ENCODE measurements at regions not wholly inside any gene's neighbourhood (a gene's known extent, or its start where the extent isn't known, plus 50 kb on each side); places are given as distances from the start of the nearest gene placed in this dataset.
"Not testable (repeated sequence)": the region's sequence is repeated elsewhere in the genome, so short reads cannot be mapped to it uniquely, and the experiment has no call there.

- H3K36me3 ChIP-seq (replicated peaks in 1 of 2; ENCODE audit: control extremely low read depth in 1 of 2, control insufficient read depth in 1 of 2, extremely low read depth in 1 of 2, insufficient read depth in 2 of 2, low read length in 1 of 2) = no peaks in the 10 kb centered on the region
- CTCF ChIA-PET = no interaction called here
- H3K27ac ChIP-seq (ENCODE audit: low read length in 2 of 2) = no peak overlapping the region
- H3K9ac ChIP-seq (ENCODE audit: low read length) = no peak overlapping the region
- Mint-ChIP-seq H3K4me3 (no peak overlapping the region), H3K27ac (no peak overlapping the region), H3K27me3 (no peaks in the 10 kb centered on the region), H3K4me1 (no peaks in the 10 kb centered on the region), H3K9me3 (ENCODE audit: insufficient read depth) (peaks cover 8% of the 10 kb centered on the region)
- H3K4me1 ChIP-seq (ENCODE audit: control insufficient read depth in 2 of 2, insufficient read depth in 2 of 2, low read length in 2 of 2) = no peaks in the 10 kb centered on the region
- H3K27me3 ChIP-seq (replicated peaks in 1 of 4; ENCODE audit: control extremely low read depth in 1 of 4, control insufficient read depth in 3 of 4, insufficient read depth in 4 of 4, low read length in 3 of 4) = no peaks in the 10 kb centered on the region
- POLR2A ChIA-PET = no interaction called here
- no peak overlapping the region for H3K4me3 ChIP-seq (ENCODE audit: control extremely low read depth in 1 of 5, extremely low read depth in 1 of 5, insufficient read depth in 1 of 5, low read depth in 2 of 5, low read length in 4 of 5)
- no peaks in the 10 kb centered on the region for H4K20me1 ChIP-seq (ENCODE audit: control insufficient read depth, insufficient read depth, low read length, poor library complexity, severe bottlenecking)
- H3K4me2 ChIP-seq (replicated peaks; ENCODE audit: low read depth, low read length, poor library complexity, severe bottlenecking) = no peak overlapping the region
- no peaks in the 10 kb centered on the region for H3K79me2 ChIP-seq (ENCODE audit: control insufficient read depth, insufficient read depth, low read length)
- TF ChIP-seq EZH2 (IDR thresholded peaks at IDR 0.05; ENCODE audit: borderline replicate concordance, insufficient read depth, low read depth, low read length, poor library complexity, severe bottlenecking) = no peak
- TF ChIP-seq CTCF (IDR thresholded peaks at IDR 0.05) = no peak
- H2AFZ ChIP-seq (ENCODE audit: insufficient read depth, low read depth, low read length, poor library complexity, severe bottlenecking) = no peak overlapping the region
- DNase-seq (no peak), ATAC-seq (ENCODE audit: low read depth) (no peak)
- intact Hi-C loops (cut with micrococcal nuclease) = no loop called here
- WGBS (ENCODE audit: insufficient coverage) = no CpG with 5 or more reads among the region's 1 CpG
- H3K9me3 ChIP-seq (ENCODE audit: control extremely low read depth in 1 of 3, control insufficient read depth in 2 of 3, insufficient read depth in 1 of 3, low read length in 2 of 3) = no peaks in the 10 kb centered on the region
These were observed 430.4 kb downstream of the TFEC start for GRCh38 chr7:115600207-115600606.

- no CpG with 5 or more reads among the region's 2 CpGs for WGBS (ENCODE audit: insufficient coverage)
- H3K9me3 ChIP-seq (ENCODE audit: control extremely low read depth in 1 of 3, control insufficient read depth in 2 of 3, insufficient read depth in 1 of 3, low read length in 2 of 3); H3K4me3 ChIP-seq (ENCODE audit: control extremely low read depth in 1 of 5, extremely low read depth in 1 of 5, insufficient read depth in 1 of 5, low read depth in 2 of 5, low read length in 4 of 5); H3K9ac ChIP-seq (ENCODE audit: low read length); H3K79me2 ChIP-seq (ENCODE audit: control insufficient read depth, insufficient read depth, low read length); H3K36me3 ChIP-seq (replicated peaks in 1 of 2; ENCODE audit: control extremely low read depth in 1 of 2, control insufficient read depth in 1 of 2, extremely low read depth in 1 of 2, insufficient read depth in 2 of 2, low read length in 1 of 2); ATAC-seq (ENCODE audit: low read depth); H3K27ac Mint-ChIP-seq; intact Hi-C loops (cut with micrococcal nuclease); H3K4me1 ChIP-seq (ENCODE audit: control insufficient read depth in 2 of 2, insufficient read depth in 2 of 2, low read length in 2 of 2); H3K4me2 ChIP-seq (replicated peaks; ENCODE audit: low read depth, low read length, poor library complexity, severe bottlenecking); CTCF ChIA-PET; H3K4me1 Mint-ChIP-seq; DNase-seq; H3K9me3 Mint-ChIP-seq (ENCODE audit: insufficient read depth); POLR2A ChIA-PET; H3K4me3 Mint-ChIP-seq; H3K27me3 ChIP-seq (replicated peaks in 1 of 4; ENCODE audit: control extremely low read depth in 1 of 4, control insufficient read depth in 3 of 4, insufficient read depth in 4 of 4, low read length in 3 of 4); H3K27me3 Mint-ChIP-seq; H4K20me1 ChIP-seq (ENCODE audit: control insufficient read depth, insufficient read depth, low read length, poor library complexity, severe bottlenecking); H3K27ac ChIP-seq (ENCODE audit: low read length in 2 of 2); H2AFZ ChIP-seq (ENCODE audit: insufficient read depth, low read depth, low read length, poor library complexity, severe bottlenecking): not testable (repeated sequence)
These were observed 431.4 kb downstream of the TFEC start for GRCh38 chr7:115599184-115599583.

- no CpG with 5 or more reads among the region's 2 CpGs for WGBS (ENCODE audit: insufficient coverage)
- CTCF ChIA-PET; H3K27ac Mint-ChIP-seq; H2AFZ ChIP-seq (ENCODE audit: insufficient read depth, low read depth, low read length, poor library complexity, severe bottlenecking); H3K79me2 ChIP-seq (ENCODE audit: control insufficient read depth, insufficient read depth, low read length); H3K4me1 ChIP-seq (ENCODE audit: control insufficient read depth in 2 of 2, insufficient read depth in 2 of 2, low read length in 2 of 2); H3K9me3 Mint-ChIP-seq (ENCODE audit: insufficient read depth); H3K27ac ChIP-seq (ENCODE audit: low read length in 2 of 2); H3K4me3 Mint-ChIP-seq; H3K4me1 Mint-ChIP-seq; H3K9me3 ChIP-seq (ENCODE audit: control extremely low read depth in 1 of 3, control insufficient read depth in 2 of 3, insufficient read depth in 1 of 3, low read length in 2 of 3); POLR2A ChIA-PET; DNase-seq; H3K27me3 ChIP-seq (replicated peaks in 1 of 4; ENCODE audit: control extremely low read depth in 1 of 4, control insufficient read depth in 3 of 4, insufficient read depth in 4 of 4, low read length in 3 of 4); H4K20me1 ChIP-seq (ENCODE audit: control insufficient read depth, insufficient read depth, low read length, poor library complexity, severe bottlenecking); ATAC-seq (ENCODE audit: low read depth); H3K27me3 Mint-ChIP-seq; H3K4me2 ChIP-seq (replicated peaks; ENCODE audit: low read depth, low read length, poor library complexity, severe bottlenecking); H3K4me3 ChIP-seq (ENCODE audit: control extremely low read depth in 1 of 5, extremely low read depth in 1 of 5, insufficient read depth in 1 of 5, low read depth in 2 of 5, low read length in 4 of 5); H3K9ac ChIP-seq (ENCODE audit: low read length); H3K36me3 ChIP-seq (replicated peaks in 1 of 2; ENCODE audit: control extremely low read depth in 1 of 2, control insufficient read depth in 1 of 2, extremely low read depth in 1 of 2, insufficient read depth in 2 of 2, low read length in 1 of 2); intact Hi-C loops (cut with micrococcal nuclease): not testable (repeated sequence)
These were observed 433.3 kb downstream of the TFEC start for GRCh38 chr7:115597220-115597619.
